Upper lobe of left lung (tissue), 4 donors: ENCODE measurements at regions not wholly inside any gene's neighbourhood (a gene's known extent, or its start where the extent isn't known, plus 50 kb on each side); places are given as distances from the start of the nearest gene placed in this dataset.

Experiments used
- EP300 ChIP-seq, 4 donors: sonication (generic); formaldehyde crosslinking; IDR thresholded peaks; one replicate each; pipeline ENCODE4 v1.5.1; 2017; ENCODE audit warnings: antibody characterized with exemption in 4 of 4, control low read depth in 2 of 4
- POLR2AphosphoS5 ChIP-seq, 2 donors: sonication (generic); formaldehyde crosslinking; IDR thresholded peaks; one replicate each; pipeline ENCODE4 v1.5.1; 2017; ENCODE audit warnings: antibody characterized with exemption in 2 of 2
- TF ChIP-seq, protein P1 (sequence below), 6 experiments: fragments of 450-650 bp in 4 of 6; fragments of 200-600 bp in 2 of 6; sonication (generic) in 2 of 6; IDR thresholded peaks; one replicate each; pipeline ENCODE4 v1.5.1; 2016 to 2019; ENCODE audit warnings: antibody characterized with exemption in 6 of 6

DNA sequence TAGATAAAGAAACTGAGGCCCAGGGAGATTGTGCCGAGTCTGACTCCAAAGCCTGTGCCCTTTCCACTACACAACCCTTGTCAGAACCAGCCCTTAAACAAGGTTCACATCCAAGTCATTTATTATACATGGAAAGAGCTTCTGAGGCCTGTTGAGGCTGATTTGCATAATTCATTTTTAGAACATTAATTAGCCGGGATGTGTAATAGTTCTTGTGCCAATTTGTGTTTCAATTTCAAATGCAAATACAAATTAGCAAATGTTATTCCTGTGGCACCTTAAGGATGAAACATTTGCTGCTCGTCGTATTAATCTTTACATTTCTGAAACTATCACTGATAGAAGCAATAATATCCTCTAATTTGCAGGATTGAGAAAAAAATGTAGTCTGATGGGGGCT is 174.9 kb downstream of the MYCN start:
- TF ChIP-seq, protein P1, sequence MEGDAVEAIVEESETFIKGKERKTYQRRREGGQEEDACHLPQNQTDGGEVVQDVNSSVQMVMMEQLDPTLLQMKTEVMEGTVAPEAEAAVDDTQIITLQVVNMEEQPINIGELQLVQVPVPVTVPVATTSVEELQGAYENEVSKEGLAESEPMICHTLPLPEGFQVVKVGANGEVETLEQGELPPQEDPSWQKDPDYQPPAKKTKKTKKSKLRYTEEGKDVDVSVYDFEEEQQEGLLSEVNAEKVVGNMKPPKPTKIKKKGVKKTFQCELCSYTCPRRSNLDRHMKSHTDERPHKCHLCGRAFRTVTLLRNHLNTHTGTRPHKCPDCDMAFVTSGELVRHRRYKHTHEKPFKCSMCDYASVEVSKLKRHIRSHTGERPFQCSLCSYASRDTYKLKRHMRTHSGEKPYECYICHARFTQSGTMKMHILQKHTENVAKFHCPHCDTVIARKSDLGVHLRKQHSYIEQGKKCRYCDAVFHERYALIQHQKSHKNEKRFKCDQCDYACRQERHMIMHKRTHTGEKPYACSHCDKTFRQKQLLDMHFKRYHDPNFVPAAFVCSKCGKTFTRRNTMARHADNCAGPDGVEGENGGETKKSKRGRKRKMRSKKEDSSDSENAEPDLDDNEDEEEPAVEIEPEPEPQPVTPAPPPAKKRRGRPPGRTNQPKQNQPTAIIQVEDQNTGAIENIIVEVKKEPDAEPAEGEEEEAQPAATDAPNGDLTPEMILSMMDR (IDR thresholded peaks at IDR 0.05) = no peak
- TF ChIP-seq POLR2AphosphoS5 (IDR thresholded peaks at IDR 0.05) = no peak
- no peak for TF ChIP-seq EP300 (IDR thresholded peaks at IDR 0.05)
